Karpas-422 (cell line): ENCODE measurements at regions not wholly inside any gene's neighbourhood (a gene's known extent, or its start where the extent isn't known, plus 50 kb on each side); places are given as distances from the start of the nearest gene placed in this dataset.

Experiments used
- DNase-seq: peaks from one replicate; pipeline ENCODE4 v3.0.0-alpha.2; 2015
- H2AFZ ChIP-seq: fragments of 200-600 bp; sonication (generic); 2 replicates; pipeline ENCODE4 v1.6.1; 2014; ENCODE audit warnings: antibody characterized with exemption, low read length, mixed read lengths
- H3K27ac ChIP-seq: fragments of 200-600 bp; sonication (generic); 2 replicates; pipeline ENCODE4 v1.5.1; 2014; ENCODE audit warnings: mild to moderate bottlenecking, low read length, moderate library complexity
- H3K27me3 ChIP-seq: fragments of 200-600 bp; sonication (generic); 2 replicates; pipeline ENCODE4 v1.6.1; 2014; ENCODE audit warnings: low read length, mixed read lengths
- H3K36me3 ChIP-seq: fragments of 200-600 bp; sonication (generic); 2 replicates; pipeline ENCODE4 v1.6.1; 2014; ENCODE audit warnings: low read length, mixed read lengths; ENCODE audit not compliant: insufficient read depth
- H3K4me1 ChIP-seq: fragments of 200-600 bp; sonication (generic); 2 replicates; pipeline ENCODE4 v1.6.1; 2014; ENCODE audit warnings: mild to moderate bottlenecking, low read length, mixed read lengths
- H3K4me2 ChIP-seq: fragments of 200-600 bp; sonication (generic); 2 replicates; pipeline ENCODE4 v1.6.1; 2014; ENCODE audit warnings: low read length, low read depth, mild to moderate bottlenecking; ENCODE audit not compliant: poor library complexity, severe bottlenecking
- H3K4me3 ChIP-seq: fragments of 200-600 bp; sonication (generic); 2 replicates; pipeline ENCODE4 v1.5.1; 2014; ENCODE audit warnings: mild to moderate bottlenecking, antibody characterized with exemption, low read length, mixed read lengths
- H3K79me2 ChIP-seq: fragments of 200-600 bp; sonication (generic); 2 replicates; pipeline ENCODE4 v1.6.1; 2014; ENCODE audit warnings: mild to moderate bottlenecking, low read length, mixed read lengths
- H3K9ac ChIP-seq: fragments of 200-600 bp; sonication (generic); 2 replicates; pipeline ENCODE4 v1.6.0; 2014; ENCODE audit warnings: low read length
- H3K9me2 ChIP-seq: fragments of 200-600 bp; sonication (generic), shearing (Covaris generic); replicated peaks from 2 replicates; pipeline ENCODE4 v1.6.0; 2014; ENCODE audit warnings: mild to moderate bottlenecking, low read length, moderate library complexity; ENCODE audit not compliant: insufficient read depth
- H3K9me3 ChIP-seq: fragments of 300-700, 200-600 bp; sonication (generic); 2 replicates; pipeline ENCODE4 v1.6.1; 2014; ENCODE audit warnings: low read length, mixed read lengths
- H4K20me1 ChIP-seq: fragments of 200-600 bp; sonication (generic); 2 replicates; pipeline ENCODE4 v1.6.1; 2014; ENCODE audit warnings: mild to moderate bottlenecking, antibody characterized with exemption, low read length, low read depth; ENCODE audit not compliant: insufficient read depth

DNA sequence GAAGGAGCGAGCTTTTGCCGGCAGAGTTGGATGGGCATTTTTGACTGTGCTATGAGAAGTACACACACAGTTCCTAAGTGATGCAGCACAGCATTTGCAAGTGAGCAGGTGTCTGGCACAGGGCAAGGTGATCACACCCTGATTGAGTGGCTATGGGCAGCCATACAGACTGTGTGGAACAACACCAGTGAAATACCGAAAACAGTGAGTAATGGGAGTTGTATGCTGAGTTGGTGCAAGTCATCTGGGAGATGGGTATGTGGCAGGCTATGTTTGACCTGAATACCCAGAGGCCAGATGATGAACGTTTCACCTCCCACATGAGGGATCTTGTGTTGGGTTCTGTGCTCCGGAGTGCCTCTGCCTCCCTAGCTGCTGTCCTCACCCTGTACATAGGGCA lies 53.5 kb upstream of the TIPARP start:
- no peaks in the 10 kb centered on the region for H3K9me2 ChIP-seq
- no peaks in the 10 kb centered on the region for H3K36me3 ChIP-seq
- H3K4me2 ChIP-seq = no peak overlapping the region
- H3K27me3 ChIP-seq = no peaks in the 10 kb centered on the region
- H3K27ac ChIP-seq = no peak overlapping the region
- no peaks in the 10 kb centered on the region for H3K79me2 ChIP-seq
- no peak overlapping the region for H2AFZ ChIP-seq
- H3K4me3 ChIP-seq = no peak overlapping the region
- DNase-seq = no peak
- no peak overlapping the region for H3K9ac ChIP-seq
- peaks cover 8% of the 10 kb centered on the region for H3K4me1 ChIP-seq
- H4K20me1 ChIP-seq = no peaks in the 10 kb centered on the region
- H3K9me3 ChIP-seq = no peaks in the 10 kb centered on the region

DNA sequence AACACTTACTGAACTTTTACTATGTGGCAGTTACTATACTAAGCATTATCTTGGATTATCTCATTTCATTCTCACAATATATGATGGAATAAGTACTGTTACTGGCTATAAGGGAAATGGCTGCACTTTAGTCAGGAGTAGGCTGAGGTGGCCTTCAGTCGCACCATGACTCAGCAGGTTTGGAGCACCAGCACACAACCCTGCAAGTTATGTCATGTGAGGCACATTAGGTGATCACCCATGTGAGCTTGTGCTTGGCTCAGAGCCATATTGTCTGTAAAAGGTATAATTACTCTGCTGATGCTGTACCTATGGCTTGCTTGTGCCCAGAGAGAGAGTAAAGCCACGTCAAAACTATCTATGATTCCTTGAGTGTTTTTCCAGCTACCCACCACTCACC lies 54.1 kb upstream of the TIPARP start:
- Histone ChIP-seq H3K27ac (no peak overlapping the region), H2AFZ (no peak overlapping the region), H3K79me2 (no peaks in the 10 kb centered on the region), H3K4me1 (peaks cover 8% of the 10 kb centered on the region), H4K20me1 (no peaks in the 10 kb centered on the region), H3K9me2 (no peaks in the 10 kb centered on the region), H3K4me3 (no peak overlapping the region), H3K4me2 (no peak overlapping the region), H3K36me3 (no peaks in the 10 kb centered on the region), H3K9me3 (no peaks in the 10 kb centered on the region), H3K27me3 (no peaks in the 10 kb centered on the region), H3K9ac (no peak overlapping the region)
- peak; percentile 69 for DNase-seq

DNA sequence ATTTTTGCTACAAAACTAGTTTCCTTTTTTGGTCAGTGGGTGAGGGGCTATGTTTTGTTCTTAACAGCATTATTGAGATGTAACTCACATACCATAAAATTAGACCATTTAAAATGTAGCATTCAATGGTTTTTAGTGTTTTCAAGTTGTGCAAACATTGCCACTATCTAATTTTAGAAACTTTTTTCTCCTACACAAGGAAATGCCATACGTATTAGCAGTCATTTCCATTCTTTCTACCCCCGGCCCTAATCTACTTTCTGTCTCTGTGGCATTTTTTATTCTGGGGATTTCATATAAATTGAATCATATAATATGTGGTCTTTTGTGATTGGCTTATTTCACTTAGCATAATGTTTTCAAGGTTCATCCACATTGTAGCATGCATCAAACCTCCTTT lies 55.0 kb upstream of the TIPARP start:
- H3K4me1 ChIP-seq = peaks cover 16% of the 10 kb centered on the region
- H3K9me3 ChIP-seq = no peaks in the 10 kb centered on the region
- no peak overlapping the region for H3K4me2 ChIP-seq
- no peaks in the 10 kb centered on the region for H3K79me2 ChIP-seq
- no peak for DNase-seq
- H3K27ac ChIP-seq = no peak overlapping the region
- no peak overlapping the region for H3K9ac ChIP-seq
- H3K4me3 ChIP-seq = no peak overlapping the region
- no peaks in the 10 kb centered on the region for H4K20me1 ChIP-seq
- H2AFZ ChIP-seq = no peak overlapping the region
- no peaks in the 10 kb centered on the region for H3K9me2 ChIP-seq
- no peaks in the 10 kb centered on the region for H3K36me3 ChIP-seq
- no peaks in the 10 kb centered on the region for H3K27me3 ChIP-seq

DNA sequence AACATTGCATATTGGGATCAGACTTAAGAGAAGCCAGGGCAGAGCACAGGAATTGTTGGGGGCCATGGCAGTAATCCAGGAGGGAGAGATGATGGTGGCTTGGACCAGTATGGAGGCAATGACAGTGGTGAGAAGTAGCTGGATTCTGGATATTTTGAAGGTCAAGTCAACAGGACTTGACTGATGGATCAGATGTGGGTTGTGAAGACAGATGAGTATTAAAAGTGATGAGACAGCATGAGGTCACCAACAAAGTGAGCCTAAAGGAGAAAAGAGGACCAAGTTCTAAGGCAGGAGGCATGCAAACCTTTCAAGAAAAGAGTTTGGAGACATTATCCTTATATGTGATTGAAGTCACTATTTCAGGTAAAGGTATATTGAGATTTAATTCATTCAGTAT lies 56.6 kb upstream of the TIPARP start:
- Histone ChIP-seq H3K79me2 (no peaks in the 10 kb centered on the region), H3K4me1 (peaks cover 17% of the 10 kb centered on the region), H3K9ac (no peak overlapping the region), H3K27me3 (no peaks in the 10 kb centered on the region), H3K27ac (no peak overlapping the region), H3K9me3 (no peaks in the 10 kb centered on the region), H3K4me2 (no peak overlapping the region), H3K36me3 (no peaks in the 10 kb centered on the region), H4K20me1 (no peaks in the 10 kb centered on the region), H3K4me3 (no peak overlapping the region), H2AFZ (no peak overlapping the region), H3K9me2 (no peaks in the 10 kb centered on the region)
- DNase-seq = no peak

DNA sequence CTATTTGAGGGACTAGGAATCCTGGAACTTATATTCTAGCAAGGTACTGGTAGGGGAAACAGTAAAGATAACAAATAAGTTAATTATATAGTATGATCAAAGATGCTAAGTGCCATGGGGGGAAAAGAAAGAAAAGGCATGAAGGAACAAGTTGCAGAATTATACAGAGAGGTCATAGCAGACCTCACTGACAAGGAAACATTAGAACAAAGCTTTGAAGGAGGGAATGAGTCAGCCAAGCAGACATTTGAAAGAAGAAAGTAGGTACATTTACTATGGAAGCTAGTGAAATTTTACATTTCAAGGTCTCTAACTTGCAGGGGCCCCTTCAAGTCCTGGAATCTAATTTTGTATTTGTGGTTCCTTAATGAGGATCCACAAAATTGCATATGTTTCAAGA lies 57.2 kb upstream of the TIPARP start:
- Histone ChIP-seq H3K9me2 (no peaks in the 10 kb centered on the region), H3K9ac (no peak overlapping the region), H3K36me3 (no peaks in the 10 kb centered on the region), H3K4me2 (no peak overlapping the region), H3K27me3 (no peaks in the 10 kb centered on the region), H3K4me1 (peaks cover 17% of the 10 kb centered on the region), H2AFZ (no peak overlapping the region), H3K79me2 (no peaks in the 10 kb centered on the region), H4K20me1 (no peaks in the 10 kb centered on the region), H3K27ac (no peak overlapping the region), H3K4me3 (no peak overlapping the region), H3K9me3 (no peaks in the 10 kb centered on the region)
- no peak for DNase-seq

DNA sequence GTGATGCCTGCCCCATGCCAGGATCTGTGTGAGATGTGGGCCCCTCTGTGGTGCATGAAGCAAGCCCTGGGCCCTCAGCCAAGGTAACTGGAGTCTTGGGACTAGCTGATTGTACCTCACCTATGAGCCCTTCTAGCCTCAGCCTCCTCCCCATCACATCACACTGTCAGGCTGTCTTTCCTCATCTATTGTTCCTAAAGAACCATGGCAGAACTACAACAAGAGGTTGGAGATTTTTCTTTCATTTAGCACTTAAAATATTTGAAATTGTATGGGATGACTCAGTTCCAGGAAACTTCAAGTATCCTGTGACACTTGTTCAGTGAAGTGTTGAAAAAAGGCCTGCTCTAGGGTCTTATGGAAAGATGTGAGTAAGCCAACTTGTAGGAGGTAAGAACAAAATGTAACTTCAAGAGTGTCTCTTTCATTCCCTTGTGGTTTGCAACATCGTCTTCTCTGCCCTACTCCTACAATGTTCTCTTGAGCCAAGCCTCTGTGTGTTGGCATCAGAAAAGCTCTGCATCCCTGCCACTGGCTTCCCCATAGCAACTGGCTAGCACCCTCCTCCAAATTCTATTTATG lies 58.7 kb upstream of the TIPARP start:
- H3K4me3 ChIP-seq = no peak overlapping the region
- H3K4me2 ChIP-seq = no peak overlapping the region
- no peak overlapping the region for H2AFZ ChIP-seq
- no peak overlapping the region for H3K9ac ChIP-seq
- H3K27me3 ChIP-seq = no peaks in the 10 kb centered on the region
- H4K20me1 ChIP-seq = no peaks in the 10 kb centered on the region
- no peaks in the 10 kb centered on the region for H3K36me3 ChIP-seq
- H3K9me3 ChIP-seq = no peaks in the 10 kb centered on the region
- H3K79me2 ChIP-seq = no peaks in the 10 kb centered on the region
- no peak overlapping the region for H3K27ac ChIP-seq
- peaks cover 17% of the 10 kb centered on the region for H3K4me1 ChIP-seq
- H3K9me2 ChIP-seq = no peaks in the 10 kb centered on the region
- DNase-seq = no peak

DNA sequence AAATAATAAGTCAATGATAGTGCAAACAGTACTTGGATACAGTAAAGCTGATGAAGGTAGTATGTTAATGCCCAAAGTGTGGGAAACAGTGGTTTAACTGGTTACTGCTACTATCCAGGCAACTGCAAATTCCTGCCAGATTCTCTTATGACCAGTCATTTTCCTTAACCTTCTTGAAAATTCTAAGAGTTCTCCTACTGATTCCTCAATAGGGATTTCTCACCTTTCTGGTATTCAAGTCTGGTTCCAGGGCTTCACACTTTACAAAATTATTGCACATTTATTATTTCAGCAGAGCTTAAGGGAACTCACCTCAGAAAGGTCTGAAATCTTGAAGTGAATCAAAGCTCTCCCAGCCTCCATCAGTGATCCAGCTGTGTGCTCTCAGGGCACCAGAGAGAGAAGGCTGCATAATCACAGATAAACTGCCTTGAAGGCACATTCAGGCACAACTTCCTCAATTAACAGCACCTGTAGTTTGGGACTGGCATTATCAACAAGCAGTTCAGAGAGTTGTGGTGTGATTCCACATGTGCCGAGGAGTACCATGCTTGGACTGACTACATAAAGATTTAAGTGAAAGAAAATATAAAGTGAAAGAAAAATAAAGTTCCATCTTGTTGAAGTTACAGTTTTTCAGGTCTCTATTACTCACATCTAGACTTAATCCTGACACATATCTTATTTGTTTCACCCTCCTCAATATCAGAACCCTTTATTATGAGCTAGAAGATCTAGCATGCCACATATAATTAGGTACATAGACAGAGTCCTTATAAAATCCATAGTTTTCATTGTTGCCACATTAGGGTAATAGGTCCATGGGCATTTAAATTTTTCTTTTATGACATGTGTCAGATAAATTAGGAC lies 59.5 kb upstream of the TIPARP start:
- no peaks in the 10 kb centered on the region for H4K20me1 ChIP-seq
- H3K27me3 ChIP-seq = no peaks in the 10 kb centered on the region
- no peak overlapping the region for H3K4me2 ChIP-seq
- H3K4me3 ChIP-seq = no peak overlapping the region
- no peak for DNase-seq
- H3K36me3 ChIP-seq = no peaks in the 10 kb centered on the region
- H3K9ac ChIP-seq = no peak overlapping the region
- no peak overlapping the region for H3K27ac ChIP-seq
- no peak overlapping the region for H2AFZ ChIP-seq
- peaks cover 9% of the 10 kb centered on the region for H3K4me1 ChIP-seq
- H3K79me2 ChIP-seq = no peaks in the 10 kb centered on the region
- H3K9me3 ChIP-seq = no peaks in the 10 kb centered on the region
- no peaks in the 10 kb centered on the region for H3K9me2 ChIP-seq

DNA sequence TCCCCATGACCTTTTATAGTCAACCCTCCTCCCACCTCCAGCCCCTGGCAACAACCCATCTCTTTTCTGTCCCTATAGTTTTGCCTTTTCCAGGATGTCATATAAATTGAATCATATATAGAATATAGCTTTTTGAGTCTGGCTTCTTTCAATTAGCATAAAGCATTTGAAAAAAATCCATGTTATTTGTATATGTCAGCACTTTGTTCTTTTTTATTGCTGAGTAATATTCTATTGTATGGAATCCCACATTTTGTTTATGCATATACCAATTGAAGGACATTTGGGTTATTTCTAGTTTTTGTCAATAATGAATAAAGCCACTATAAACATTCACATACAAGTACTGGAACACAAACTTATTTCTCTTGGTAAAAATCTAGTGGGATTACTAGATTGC lies 58.0 kb upstream of the SSR3 start:
- H3K4me2 ChIP-seq = no peak overlapping the region
- no peak for DNase-seq
- no peaks in the 10 kb centered on the region for H4K20me1 ChIP-seq
- H3K4me1 ChIP-seq = peaks cover 9% of the 10 kb centered on the region
- H3K9ac ChIP-seq = no peak overlapping the region
- no peaks in the 10 kb centered on the region for H3K9me2 ChIP-seq
- no peaks in the 10 kb centered on the region for H3K79me2 ChIP-seq
- H3K4me3 ChIP-seq = no peak overlapping the region
- no peaks in the 10 kb centered on the region for H3K27me3 ChIP-seq
- no peak overlapping the region for H3K27ac ChIP-seq
- H3K9me3 ChIP-seq = no peaks in the 10 kb centered on the region
- no peak overlapping the region for H2AFZ ChIP-seq
- no peaks in the 10 kb centered on the region for H3K36me3 ChIP-seq
